HEK293T (cell line): ENCODE measurements at regions not wholly inside any gene's neighbourhood (a gene's known extent, or its start where the extent isn't known, plus 50 kb on each side); places are given as distances from the start of the nearest gene placed in this dataset.

Source experiments
- CTCF ChIA-PET: fragments of 350-600 bp; formaldehyde crosslinking; extraction: SDS; loops from one replicate; lab custom pipeline; 2021; ENCODE audit warnings: antibody characterized with exemption, inconsistent platforms; lab: Yijun Ruan, JAX
- POLR2A ChIA-PET: fragments of 350-600 bp; formaldehyde crosslinking; extraction: SDS; loops from one replicate; lab custom pipeline; 2020; ENCODE audit warnings: antibody characterized with exemption, inconsistent platforms; lab: Yijun Ruan, JAX
- DNase-seq: peaks from one replicate; pipeline ENCODE4 v3.0.0; 2012; ENCODE audit warnings: mixed read lengths; ENCODE audit errors: extremely low spot score
- ARNT ChIP-seq: fragments of 450-650 bp; IDR thresholded peaks from 2 replicates; pipeline ENCODE4 v1.6.1; 2017; ENCODE audit warnings: mild to moderate bottlenecking
- BHLHE40 ChIP-seq: fragments of 450-650 bp; IDR thresholded peaks from 2 replicates; pipeline ENCODE4 v1.6.1; 2016; ENCODE audit warnings: mild to moderate bottlenecking, moderate library complexity, borderline replicate concordance
- CTBP1 ChIP-seq: fragments of 450-650 bp; IDR thresholded peaks from 2 replicates; pipeline ENCODE4 v1.6.1; 2016; ENCODE audit warnings: borderline replicate concordance
- ELF4 ChIP-seq: fragments of 450-650 bp; IDR thresholded peaks from 2 replicates; pipeline ENCODE4 v1.6.1; 2017; ENCODE audit warnings: antibody characterized with exemption
- FOXA1 ChIP-seq: fragments of 450-650 bp; IDR thresholded peaks from 2 replicates; pipeline ENCODE4 v1.6.1; 2016; ENCODE audit warnings: mild to moderate bottlenecking
- FOXK2 ChIP-seq: fragments of 450-650 bp; IDR thresholded peaks from 2 replicates; pipeline ENCODE4 v1.6.1; 2016; ENCODE audit warnings: mild to moderate bottlenecking
- FOXM1 ChIP-seq: fragments of 450-650 bp; IDR thresholded peaks from 2 replicates; pipeline ENCODE4 v1.6.1; 2017; ENCODE audit warnings: mild to moderate bottlenecking, borderline replicate concordance
- HDGF ChIP-seq: fragments of 450-650 bp; IDR thresholded peaks from 2 replicates; pipeline ENCODE4 v1.6.1; 2017; ENCODE audit warnings: antibody characterized with exemption, borderline replicate concordance
- L3MBTL2 ChIP-seq: fragments of 450-650 bp; conservative IDR thresholded peaks from 2 replicates; pipeline ENCODE4 v1.6.1; 2016; ENCODE audit warnings: mild to moderate bottlenecking
- NFRKB ChIP-seq: fragments of 450-650 bp; IDR thresholded peaks from 2 replicates; pipeline ENCODE4 v1.6.1; 2016; ENCODE audit warnings: mild to moderate bottlenecking, moderate library complexity
- SP1 ChIP-seq: fragments of 450-650 bp; IDR thresholded peaks from 2 replicates; pipeline ENCODE4 v1.6.1; 2017
- SUZ12 ChIP-seq: fragments of 450-650 bp; IDR thresholded peaks from 2 replicates; pipeline ENCODE4 v1.6.1; 2016; ENCODE audit warnings: mild to moderate bottlenecking
- TARDBP ChIP-seq: fragments of 450-650 bp; IDR thresholded peaks from 2 replicates; pipeline ENCODE4 v1.6.1; 2016
- ZNF384 ChIP-seq: fragments of 450-650 bp; IDR thresholded peaks from 2 replicates; pipeline ENCODE4 v1.6.1; 2016
- TF ChIP-seq, protein P1 (sequence below): fragments of 450-650 bp; IDR thresholded peaks from 2 replicates; pipeline ENCODE4 v1.6.1; 2016

GRCh38 chr5:88937406-88937805 is 54.4 kb upstream of the MEF2C start:
- CTCF ChIA-PET = no interaction called here
- POLR2A ChIA-PET = no interaction called here

GRCh38 chr5:88934439-88934838 is 51.5 kb upstream of the MEF2C start:
- TF ChIP-seq, protein P1, sequence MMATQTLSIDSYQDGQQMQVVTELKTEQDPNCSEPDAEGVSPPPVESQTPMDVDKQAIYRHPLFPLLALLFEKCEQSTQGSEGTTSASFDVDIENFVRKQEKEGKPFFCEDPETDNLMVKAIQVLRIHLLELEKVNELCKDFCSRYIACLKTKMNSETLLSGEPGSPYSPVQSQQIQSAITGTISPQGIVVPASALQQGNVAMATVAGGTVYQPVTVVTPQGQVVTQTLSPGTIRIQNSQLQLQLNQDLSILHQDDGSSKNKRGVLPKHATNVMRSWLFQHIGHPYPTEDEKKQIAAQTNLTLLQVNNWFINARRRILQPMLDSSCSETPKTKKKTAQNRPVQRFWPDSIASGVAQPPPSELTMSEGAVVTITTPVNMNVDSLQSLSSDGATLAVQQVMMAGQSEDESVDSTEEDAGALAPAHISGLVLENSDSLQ = peak; percentile 64
- TF ChIP-seq TARDBP = no peak
- POLR2A ChIA-PET = no interaction called here
- CTCF ChIA-PET = no interaction called here
- DNase-seq = no peak

More at GRCh38 chr5:88937406-88937805, 54.4 kb upstream of the MEF2C start:
- DNase-seq = no peak
- TF ChIP-seq, protein P1 = no peak
- TF ChIP-seq ARNT = no peak
- TF ChIP-seq CTBP1 = no peak
- TF ChIP-seq SUZ12 = no peak
- TF ChIP-seq FOXM1 = no peak
- TF ChIP-seq FOXA1 = no peak
- TF ChIP-seq NFRKB = no peak
- no peak for TF ChIP-seq ELF4
- no peak for TF ChIP-seq SP1
- TF ChIP-seq HDGF = no peak
- TF ChIP-seq ZNF384 = no peak
- TF ChIP-seq BHLHE40 = no peak
- no peak for TF ChIP-seq L3MBTL2
- no peak for TF ChIP-seq FOXK2
